GM12865 (cell line): ENCODE measurements at regions not wholly inside any gene's neighbourhood (a gene's known extent, or its start where the extent isn't known, plus 50 kb on each side); places are given as distances from the start of the nearest gene placed in this dataset.
A peak's percentile ranks its signal among the peaks of the same experiment; 100 is the strongest.

Experiments used
- DNase-seq: peaks from one replicate; pipeline ENCODE4 v3.0.0; 2010; ENCODE audit warnings: low read depth
- H3K4me3 ChIP-seq: 2 replicates; pipeline ENCODE4 v1.5.1; 2011; ENCODE audit warnings: mild to moderate bottlenecking, low read depth, low read length, control low read depth
- TF ChIP-seq, protein P1 (sequence below): IDR thresholded peaks from 2 replicates; pipeline ENCODE4 v1.5.1; 2011; ENCODE audit warnings: low read length, control low read depth, low read depth, inconsistent platforms; ENCODE audit not compliant: insufficient read depth; ENCODE audit errors: missing control alignments

GRCh38 chr11:15687342-15687741 is 572.6 kb downstream of the INSC start:
- DNase-seq: no peak
- no peak overlapping the region for H3K4me3 ChIP-seq
- TF ChIP-seq, protein P1, sequence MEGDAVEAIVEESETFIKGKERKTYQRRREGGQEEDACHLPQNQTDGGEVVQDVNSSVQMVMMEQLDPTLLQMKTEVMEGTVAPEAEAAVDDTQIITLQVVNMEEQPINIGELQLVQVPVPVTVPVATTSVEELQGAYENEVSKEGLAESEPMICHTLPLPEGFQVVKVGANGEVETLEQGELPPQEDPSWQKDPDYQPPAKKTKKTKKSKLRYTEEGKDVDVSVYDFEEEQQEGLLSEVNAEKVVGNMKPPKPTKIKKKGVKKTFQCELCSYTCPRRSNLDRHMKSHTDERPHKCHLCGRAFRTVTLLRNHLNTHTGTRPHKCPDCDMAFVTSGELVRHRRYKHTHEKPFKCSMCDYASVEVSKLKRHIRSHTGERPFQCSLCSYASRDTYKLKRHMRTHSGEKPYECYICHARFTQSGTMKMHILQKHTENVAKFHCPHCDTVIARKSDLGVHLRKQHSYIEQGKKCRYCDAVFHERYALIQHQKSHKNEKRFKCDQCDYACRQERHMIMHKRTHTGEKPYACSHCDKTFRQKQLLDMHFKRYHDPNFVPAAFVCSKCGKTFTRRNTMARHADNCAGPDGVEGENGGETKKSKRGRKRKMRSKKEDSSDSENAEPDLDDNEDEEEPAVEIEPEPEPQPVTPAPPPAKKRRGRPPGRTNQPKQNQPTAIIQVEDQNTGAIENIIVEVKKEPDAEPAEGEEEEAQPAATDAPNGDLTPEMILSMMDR: no peak

GRCh38 chr11:15688351-15688792 is 573.6 kb downstream of the INSC start:
- no peak for DNase-seq
- TF ChIP-seq, protein P1: no peak
- H3K4me3 ChIP-seq: no peak overlapping the region

GRCh38 chr11:15690320-15690719 is 575.6 kb downstream of the INSC start:
- DNase-seq: no peak
- TF ChIP-seq, protein P1: no peak
- no peak overlapping the region for H3K4me3 ChIP-seq

DNA sequence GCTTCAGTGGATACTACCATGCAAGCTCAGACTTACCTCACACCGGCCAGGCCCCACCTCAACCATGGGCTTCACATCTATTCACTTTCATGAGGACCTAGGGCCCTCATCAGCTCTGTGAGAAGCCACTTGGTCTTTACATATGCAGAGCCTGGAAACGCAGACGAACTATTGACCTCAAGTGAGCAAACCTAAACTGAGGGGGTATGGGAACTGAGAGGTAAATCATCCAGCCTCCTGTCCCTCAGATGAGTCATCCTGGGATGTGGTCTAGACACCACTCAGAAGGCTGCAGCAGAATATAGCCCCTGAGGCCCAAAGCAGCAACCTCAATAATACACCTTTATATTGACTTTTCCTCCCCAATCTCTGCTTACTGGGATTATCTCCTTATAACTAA is 578.0 kb downstream of the INSC start:
- peak; percentile 29 for DNase-seq
- no peak overlapping the region for H3K4me3 ChIP-seq
- TF ChIP-seq, protein P1: no peak

GRCh38 chr11:15695096-15695721 is 580.5 kb downstream of the INSC start:
- no peak overlapping the region for H3K4me3 ChIP-seq
- no peak for DNase-seq
- TF ChIP-seq, protein P1: no peak

GRCh38 chr11:15696069-15696468 is 581.3 kb downstream of the INSC start:
- no peak for DNase-seq
- TF ChIP-seq, protein P1: no peak

More at GRCh38 chr11:15696069-15696468, 581.3 kb downstream of the INSC start:
- no peak overlapping the region for H3K4me3 ChIP-seq
